ENCODE measurements at regions not wholly inside any gene's neighbourhood (a gene's known extent, or its start where the extent isn't known, plus 50 kb on each side); places are given as distances from the start of the nearest gene placed in this dataset.

DNA sequence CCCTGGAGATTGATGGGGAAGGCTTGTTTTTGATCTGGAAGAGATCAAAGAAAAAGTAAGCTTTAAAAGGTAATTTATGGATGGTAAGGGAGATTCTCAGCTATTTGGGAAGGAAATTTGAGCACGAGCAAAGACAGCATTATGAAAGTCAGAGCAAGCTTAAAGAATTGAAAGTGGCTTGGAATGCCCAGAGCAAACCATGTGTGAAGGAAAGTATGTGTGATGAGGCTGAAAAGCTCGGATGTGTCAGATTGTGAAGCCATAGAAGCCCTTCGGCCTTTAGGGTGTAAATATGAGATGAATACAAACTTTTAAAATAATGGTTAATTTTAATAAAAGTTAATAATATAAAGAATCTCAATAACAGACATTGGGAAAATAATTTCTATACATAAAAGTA, 377.4 kb upstream of the DSEL start:
- TF ChIP-seq CTCF (IDR thresholded peaks at IDR 0.05) (no peak), POLR2AphosphoS5 (IDR thresholded peaks at IDR 0.05; ENCODE audit: low read depth, low read length) (no peak), REST (IDR thresholded peaks at IDR 0.05; ENCODE audit: insufficient read depth in 1 of 2, low read depth in 2 of 2, low read length in 1 of 2) (no peak)
